NCI-H2227 (cell line): ENCODE measurements at regions not wholly inside any gene's neighbourhood (a gene's known extent, or its start where the extent isn't known, plus 50 kb on each side); places are given as distances from the start of the nearest gene placed in this dataset.
"Not testable (repeated sequence)": the region's sequence is repeated elsewhere in the genome, so short reads cannot be mapped to it uniquely, and the experiment has no call there.

Experiments used
- DNase-seq: peaks from one replicate; lab custom pipeline; 2025; ENCODE audit not compliant: unreplicated experiment; lab: John Stamatoyannopoulos, UW

- no peak for DNase-seq
These were observed 1219.3 kb upstream of the WWC1 start for GRCh38 chr5:167071981-167072610.

GRCh38 chr5:167081561-167081960 lies 1209.9 kb upstream of the WWC1 start:
- no peak for DNase-seq

- no peak for DNase-seq
These were observed 1194.6 kb upstream of the WWC1 start for GRCh38 chr5:167096816-167097215.

GRCh38 chr5:167104351-167104750 lies 1187.1 kb upstream of the WWC1 start:
- DNase-seq, result no peak

GRCh38 chr5:167105941-167106340 lies 1185.5 kb upstream of the WWC1 start:
- DNase-seq, result no peak

- DNase-seq, result no peak
These were observed 1183.8 kb upstream of the WWC1 start for GRCh38 chr5:167107684-167108083.

- DNase-seq, result not testable (repeated sequence)
These were observed 1183.2 kb upstream of the WWC1 start for GRCh38 chr5:167108266-167108665.

- no peak for DNase-seq
These were observed 1178.9 kb upstream of the WWC1 start for GRCh38 chr5:167112556-167112955.

- no peak for DNase-seq
These were observed 1169.2 kb upstream of the WWC1 start for GRCh38 chr5:167122267-167122666.

GRCh38 chr5:167123126-167123525 lies 1168.3 kb upstream of the WWC1 start:
- no peak for DNase-seq

GRCh38 chr5:167128581-167128980 lies 1162.9 kb upstream of the WWC1 start:
- no peak for DNase-seq

GRCh38 chr5:167140548-167141291 lies 1150.7 kb upstream of the WWC1 start:
- DNase-seq, result no peak

GRCh38 chr5:167143716-167144115 lies 1147.7 kb upstream of the WWC1 start:
- DNase-seq, result no peak

GRCh38 chr5:167145841-167146240 lies 1145.6 kb upstream of the WWC1 start:
- no peak for DNase-seq

GRCh38 chr5:167147879-167148278 lies 1143.6 kb upstream of the WWC1 start:
- DNase-seq, result no peak

- DNase-seq, result no peak
These were observed 1140.8 kb upstream of the WWC1 start for GRCh38 chr5:167150661-167151060.

- DNase-seq, result no peak
These were observed 1138.9 kb upstream of the WWC1 start for GRCh38 chr5:167152561-167152960.

GRCh38 chr5:167155387-167156005 lies 1135.9 kb upstream of the WWC1 start:
- DNase-seq, result no peak

GRCh38 chr5:167156446-167156845 lies 1135.0 kb upstream of the WWC1 start:
- no peak for DNase-seq

- no peak for DNase-seq
These were observed 1132.9 kb upstream of the WWC1 start for GRCh38 chr5:167158588-167158987.

GRCh38 chr5:167160388-167160787 lies 1131.1 kb upstream of the WWC1 start:
- DNase-seq, result no peak

GRCh38 chr5:167166696-167167095 lies 1124.7 kb upstream of the WWC1 start:
- DNase-seq, result no peak
